ENCODE measurements at regions not wholly inside any gene's neighbourhood (a gene's known extent, or its start where the extent isn't known, plus 50 kb on each side); places are given as distances from the start of the nearest gene placed in this dataset.

DNA sequence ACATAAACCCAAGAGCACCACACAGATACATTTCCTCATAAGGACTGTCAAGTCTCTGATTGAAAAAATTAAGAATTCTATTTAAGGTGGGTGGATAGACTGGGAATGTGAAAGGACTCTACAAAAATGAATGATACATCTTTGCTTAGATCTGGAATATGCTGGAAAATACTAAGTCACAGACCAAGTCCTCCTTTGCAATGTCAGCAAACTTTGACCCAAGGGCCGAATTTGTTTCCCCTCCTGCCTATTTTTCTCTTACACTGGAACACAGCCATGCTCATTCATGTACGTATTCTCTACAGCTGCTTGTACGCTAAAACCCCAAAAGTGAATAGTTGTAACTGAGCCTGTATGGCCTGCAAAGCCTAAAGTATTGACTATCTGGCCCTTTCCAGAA is 180.7 kb downstream of the ADSS2 start:
- Histone ChIP-seq H3K27ac (no peak overlapping the region), H3K4me3 (IDR thresholded peaks at IDR 0.05; ENCODE audit: insufficient read depth, low read depth, low read length) (no peak overlapping the region), H3K4me2 (no peak overlapping the region), H3K79me2 (ENCODE audit: insufficient read depth, low read depth) (no peaks in the 10 kb centered on the region), H3K36me3 (ENCODE audit: insufficient read depth) (no peaks in the 10 kb centered on the region), H2AFZ (ENCODE audit: low read depth) (no peak overlapping the region), H3K9ac (no peak overlapping the region), H3K4me1 (ENCODE audit: low read depth, poor library complexity, severe bottlenecking) (peaks cover 14% of the 10 kb centered on the region), H3K27me3 (ENCODE audit: insufficient read depth, low read depth) (no peaks in the 10 kb centered on the region), H4K20me1 (ENCODE audit: insufficient read depth) (no peaks in the 10 kb centered on the region)
- TF ChIP-seq, protein P1, sequence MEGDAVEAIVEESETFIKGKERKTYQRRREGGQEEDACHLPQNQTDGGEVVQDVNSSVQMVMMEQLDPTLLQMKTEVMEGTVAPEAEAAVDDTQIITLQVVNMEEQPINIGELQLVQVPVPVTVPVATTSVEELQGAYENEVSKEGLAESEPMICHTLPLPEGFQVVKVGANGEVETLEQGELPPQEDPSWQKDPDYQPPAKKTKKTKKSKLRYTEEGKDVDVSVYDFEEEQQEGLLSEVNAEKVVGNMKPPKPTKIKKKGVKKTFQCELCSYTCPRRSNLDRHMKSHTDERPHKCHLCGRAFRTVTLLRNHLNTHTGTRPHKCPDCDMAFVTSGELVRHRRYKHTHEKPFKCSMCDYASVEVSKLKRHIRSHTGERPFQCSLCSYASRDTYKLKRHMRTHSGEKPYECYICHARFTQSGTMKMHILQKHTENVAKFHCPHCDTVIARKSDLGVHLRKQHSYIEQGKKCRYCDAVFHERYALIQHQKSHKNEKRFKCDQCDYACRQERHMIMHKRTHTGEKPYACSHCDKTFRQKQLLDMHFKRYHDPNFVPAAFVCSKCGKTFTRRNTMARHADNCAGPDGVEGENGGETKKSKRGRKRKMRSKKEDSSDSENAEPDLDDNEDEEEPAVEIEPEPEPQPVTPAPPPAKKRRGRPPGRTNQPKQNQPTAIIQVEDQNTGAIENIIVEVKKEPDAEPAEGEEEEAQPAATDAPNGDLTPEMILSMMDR (conservative IDR thresholded peaks at IDR 0.05; ENCODE audit: low read depth, low read length): no peak

DNA sequence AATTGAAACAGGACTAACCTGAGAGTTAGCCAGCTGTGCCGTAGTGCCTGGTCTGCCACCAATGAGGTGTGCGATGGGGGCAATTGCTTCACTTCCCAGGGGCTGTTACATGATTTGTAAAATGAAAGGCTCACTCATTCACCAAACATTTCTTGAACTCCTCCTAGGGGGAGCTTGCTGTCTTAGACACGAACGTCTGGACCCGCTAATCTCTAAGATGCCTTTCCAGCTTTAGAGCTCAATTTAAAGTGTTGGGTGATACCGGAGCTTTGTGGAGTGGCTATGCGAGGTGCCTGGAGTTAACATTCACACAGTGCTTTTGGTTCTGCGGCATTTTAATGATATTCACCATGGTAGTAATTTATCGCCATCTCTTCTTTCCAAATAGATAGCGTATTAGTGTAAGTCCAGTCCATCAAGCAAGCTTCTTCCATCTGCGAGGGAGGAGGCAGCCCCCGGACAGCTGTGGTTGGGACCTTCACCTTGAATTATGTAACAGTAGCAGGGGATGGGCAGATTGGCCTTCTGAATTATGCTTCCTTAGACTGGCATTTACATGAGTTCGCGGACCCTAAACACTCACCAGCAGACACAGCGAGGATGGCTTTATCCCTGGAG is 179.9 kb downstream of the ADSS2 start:
- TF ChIP-seq, protein P1 (conservative IDR thresholded peaks at IDR 0.05; ENCODE audit: low read depth, low read length): no peak
- Histone ChIP-seq H3K36me3 (ENCODE audit: insufficient read depth) (no peaks in the 10 kb centered on the region), H3K27ac (no peak overlapping the region)

DNA sequence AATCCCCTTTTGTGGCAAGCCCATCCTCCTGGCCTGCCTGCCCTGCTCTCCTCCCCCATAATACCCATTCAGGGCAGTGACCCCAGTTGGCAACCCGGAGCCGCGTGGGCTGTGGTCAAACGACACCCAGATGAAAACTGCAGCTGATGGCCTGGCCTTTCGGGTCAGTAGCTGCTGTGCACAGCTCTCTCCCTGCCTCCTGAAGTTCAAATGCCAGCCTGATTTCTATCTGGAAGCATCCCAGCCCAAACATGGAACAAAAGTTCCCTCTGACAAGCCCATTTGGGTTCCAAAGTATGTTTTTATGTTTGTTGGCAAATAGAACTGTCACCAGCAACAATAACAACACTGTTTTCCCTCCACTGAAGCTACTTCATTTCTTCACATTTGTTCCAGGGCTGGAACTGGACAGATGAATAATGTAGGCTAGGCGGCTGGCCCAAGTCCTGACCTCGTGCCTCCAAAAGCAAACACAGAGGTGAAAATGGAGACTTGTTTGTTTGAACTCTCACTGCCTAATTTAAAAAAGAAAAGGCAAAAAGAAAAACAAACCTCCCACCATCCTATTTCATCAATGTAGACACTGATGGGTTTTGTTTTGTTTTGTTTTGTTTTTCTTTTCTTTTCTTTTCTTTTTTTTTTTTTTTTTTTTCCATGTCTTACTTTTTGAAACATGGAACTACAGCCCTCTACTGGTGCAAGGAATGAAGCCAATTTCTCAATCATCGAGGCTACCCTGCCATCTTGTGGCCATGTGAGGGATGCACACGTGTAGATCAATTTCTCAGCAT is 179.0 kb downstream of the ADSS2 start:
- Histone ChIP-seq H3K27me3 (ENCODE audit: insufficient read depth, low read depth) (no peaks in the 10 kb centered on the region), H2AFZ (ENCODE audit: low read depth) (peak overlapping the region; percentile 36; the same call in 1 of the 2 replicates), H3K36me3 (ENCODE audit: insufficient read depth) (no peaks in the 10 kb centered on the region), H3K9ac (no peak overlapping the region), H3K4me1 (ENCODE audit: low read depth, poor library complexity, severe bottlenecking) (peaks cover 14% of the 10 kb centered on the region), H3K79me2 (ENCODE audit: insufficient read depth, low read depth) (no peaks in the 10 kb centered on the region), H3K27ac (no peak overlapping the region), H3K4me3 (IDR thresholded peaks at IDR 0.05; ENCODE audit: insufficient read depth, low read depth, low read length) (no peak overlapping the region), H3K4me2 (no peak overlapping the region), H4K20me1 (ENCODE audit: insufficient read depth) (no peaks in the 10 kb centered on the region)
- TF ChIP-seq, protein P1 (conservative IDR thresholded peaks at IDR 0.05; ENCODE audit: low read depth, low read length): peak; percentile 97

More for the DNA sequence above, 179.9 kb downstream of the ADSS2 start:
- peaks cover 14% of the 10 kb centered on the region for H3K4me1 ChIP-seq (ENCODE audit: low read depth, poor library complexity, severe bottlenecking)
- H3K4me3 ChIP-seq (IDR thresholded peaks at IDR 0.05; ENCODE audit: insufficient read depth, low read depth, low read length): no peak overlapping the region
- no peak overlapping the region for H3K9ac ChIP-seq
- no peaks in the 10 kb centered on the region for H3K79me2 ChIP-seq (ENCODE audit: insufficient read depth, low read depth)
- no peak overlapping the region for H3K4me2 ChIP-seq
- no peaks in the 10 kb centered on the region for H4K20me1 ChIP-seq (ENCODE audit: insufficient read depth)
- H3K27me3 ChIP-seq (ENCODE audit: insufficient read depth, low read depth): no peaks in the 10 kb centered on the region
- no peak overlapping the region for H2AFZ ChIP-seq (ENCODE audit: low read depth)

DNA sequence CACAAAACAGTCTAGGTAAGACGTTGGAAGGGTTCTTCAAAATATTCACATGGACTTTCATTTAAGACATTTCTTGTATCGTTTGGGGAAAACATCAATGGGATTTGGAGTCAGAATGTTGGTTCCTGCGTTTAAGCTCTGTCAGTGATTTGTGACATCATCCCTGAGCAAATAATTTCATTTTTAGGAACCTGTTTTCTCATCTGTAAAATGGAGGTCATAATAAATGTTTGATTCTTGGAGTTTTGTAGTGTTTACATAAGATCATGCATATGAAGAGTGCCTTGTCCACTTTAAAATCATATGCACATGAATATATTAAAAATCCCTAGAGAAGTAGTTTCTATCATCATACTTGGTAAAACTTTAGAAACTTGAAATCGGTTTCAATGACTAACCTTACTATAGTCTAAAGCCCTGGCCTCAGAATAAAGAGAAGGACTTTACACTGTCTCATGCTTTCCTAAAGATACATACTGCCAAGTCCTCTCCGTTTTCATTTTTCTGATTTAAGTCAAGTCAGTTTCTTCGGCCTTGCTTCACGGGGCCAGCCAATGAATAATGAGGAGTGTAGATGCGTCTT is 178.4 kb downstream of the ADSS2 start:
- H3K4me3 ChIP-seq (IDR thresholded peaks at IDR 0.05; ENCODE audit: insufficient read depth, low read depth, low read length): no peak overlapping the region
- H3K27ac ChIP-seq: no peak overlapping the region
- H3K79me2 ChIP-seq (ENCODE audit: insufficient read depth, low read depth): no peaks in the 10 kb centered on the region
- H3K4me2 ChIP-seq: no peak overlapping the region
- peak overlapping the region; percentile 36; the same call in 1 of the 2 replicates for H2AFZ ChIP-seq (ENCODE audit: low read depth)
- no peaks in the 10 kb centered on the region for H4K20me1 ChIP-seq (ENCODE audit: insufficient read depth)
- H3K36me3 ChIP-seq (ENCODE audit: insufficient read depth): no peaks in the 10 kb centered on the region
- no peaks in the 10 kb centered on the region for H3K27me3 ChIP-seq (ENCODE audit: insufficient read depth, low read depth)
- peaks cover 14% of the 10 kb centered on the region for H3K4me1 ChIP-seq (ENCODE audit: low read depth, poor library complexity, severe bottlenecking)
- no peak overlapping the region for H3K9ac ChIP-seq
- TF ChIP-seq, protein P1 (conservative IDR thresholded peaks at IDR 0.05; ENCODE audit: low read depth, low read length): peak; percentile 26; the same call in 1 of the 2 replicates
